Glutamatergic neuron (in vitro differentiated cells): ENCODE measurements at regions not wholly inside any gene's neighbourhood (a gene's known extent, or its start where the extent isn't known, plus 50 kb on each side); places are given as distances from the start of the nearest gene placed in this dataset.

ENCODE experiments used
- DNase-seq: peaks from one replicate; pipeline ENCODE4 v3.0.0; 2022
- H3K27ac Mint-ChIP-seq: one replicate; pipeline ENCODE4 v1.8.0; 2020; ENCODE audit warnings: mild to moderate bottlenecking, mixed read lengths, inconsistent platforms; ENCODE audit not compliant: unreplicated experiment
- H3K27me3 Mint-ChIP-seq: one replicate; pipeline ENCODE4 v1.8.0; 2020; ENCODE audit warnings: mild to moderate bottlenecking, moderate library complexity, mixed read lengths, inconsistent platforms; ENCODE audit not compliant: unreplicated experiment
- H3K36me3 Mint-ChIP-seq: one replicate; pipeline ENCODE4 v1.8.0; 2020; ENCODE audit warnings: mild to moderate bottlenecking, mixed read lengths, inconsistent platforms; ENCODE audit not compliant: unreplicated experiment
- H3K4me1 Mint-ChIP-seq: one replicate; pipeline ENCODE4 v1.8.0; 2020; ENCODE audit warnings: mild to moderate bottlenecking, low read depth, mixed read lengths, inconsistent platforms; ENCODE audit not compliant: unreplicated experiment
- H3K4me3 Mint-ChIP-seq: one replicate; pipeline ENCODE4 v1.8.0; 2020; ENCODE audit warnings: mild to moderate bottlenecking, mixed read lengths, inconsistent platforms; ENCODE audit not compliant: unreplicated experiment
- H3K9me3 Mint-ChIP-seq: one replicate; pipeline ENCODE4 v1.8.0; 2020; ENCODE audit warnings: mild to moderate bottlenecking, moderate library complexity, mixed read lengths, inconsistent platforms; ENCODE audit not compliant: unreplicated experiment
- CTCF ChIP-seq: fragments of 200-600 bp; sonication (generic); IDR thresholded peaks from one replicate; pipeline ENCODE4 v1.5.0; 2021; ENCODE audit not compliant: partially characterized antibody, unreplicated experiment

GRCh38 chrX:155694649-155695048 lies 81.9 kb upstream of the TMLHE start:
- Mint-ChIP-seq H3K4me1 (no peaks in the 10 kb centered on the region), H3K27me3 (peaks cover 2% of the 10 kb centered on the region), H3K36me3 (no peaks in the 10 kb centered on the region), H3K4me3 (no peak overlapping the region), H3K27ac (no peak overlapping the region), H3K9me3 (no peaks in the 10 kb centered on the region)
- DNase-seq = no peak
- TF ChIP-seq CTCF = no peak

- no peaks in the 10 kb centered on the region for H3K4me1 Mint-ChIP-seq
- no peaks in the 10 kb centered on the region for H3K27me3 Mint-ChIP-seq
- no peak overlapping the region for H3K27ac Mint-ChIP-seq
- no peaks in the 10 kb centered on the region for H3K9me3 Mint-ChIP-seq
- DNase-seq = no peak
- no peak for TF ChIP-seq CTCF
- no peaks in the 10 kb centered on the region for H3K36me3 Mint-ChIP-seq
- no peak overlapping the region for H3K4me3 Mint-ChIP-seq
Measured at GRCh38 chrX:155682834-155683233, 70.1 kb upstream of the TMLHE start.

GRCh38 chrX:155679715-155680114 lies 67.0 kb upstream of the TMLHE start:
- no peak for DNase-seq
- Mint-ChIP-seq H3K4me1 (no peaks in the 10 kb centered on the region), H3K27ac (no peak overlapping the region), H3K27me3 (no peaks in the 10 kb centered on the region), H3K9me3 (no peaks in the 10 kb centered on the region), H3K36me3 (no peaks in the 10 kb centered on the region), H3K4me3 (no peak overlapping the region)
- TF ChIP-seq CTCF = no peak

GRCh38 chrX:155673338-155673737 lies 60.6 kb upstream of the TMLHE start:
- Mint-ChIP-seq H3K27ac (no peak overlapping the region), H3K4me1 (no peaks in the 10 kb centered on the region), H3K9me3 (no peaks in the 10 kb centered on the region), H3K4me3 (no peak overlapping the region), H3K27me3 (no peaks in the 10 kb centered on the region), H3K36me3 (no peaks in the 10 kb centered on the region)
- TF ChIP-seq CTCF = no peak
- DNase-seq = no peak

GRCh38 chrX:155666741-155667140 lies 54.0 kb upstream of the TMLHE start:
- Mint-ChIP-seq H3K4me1 (no peaks in the 10 kb centered on the region), H3K27ac (no peak overlapping the region), H3K36me3 (no peaks in the 10 kb centered on the region), H3K4me3 (no peak overlapping the region), H3K9me3 (no peaks in the 10 kb centered on the region), H3K27me3 (no peaks in the 10 kb centered on the region)
- TF ChIP-seq CTCF = no peak
- DNase-seq = no peak
